Uterus (tissue), 3 donors: ENCODE measurements at regions not wholly inside any gene's neighbourhood (a gene's known extent, or its start where the extent isn't known, plus 50 kb on each side); places are given as distances from the start of the nearest gene placed in this dataset.

Source experiments
- DNase-seq, 2 donors: peaks; one replicate each; pipeline ENCODE4 v3.0.0-alpha.2; 2019 to 2020
- H3K27ac ChIP-seq, 2 donors: fragments of 200-600 bp; sonication (generic); 1 replicate in 1 of 2; 2 replicates in 1 of 2; pipeline ENCODE4 v1.5.1; 2016 to 2018
- H3K27me3 ChIP-seq, 2 donors: fragments of 200-600 bp; sonication (generic); one replicate each; pipeline ENCODE4 v1.5.1; 2018 to 2019; ENCODE audit warnings: control low read depth in 1 of 2
- H3K36me3 ChIP-seq, 2 donors: fragments of 200-600 bp; sonication (generic); one replicate each; pipeline ENCODE4 v1.5.1; 2019; ENCODE audit warnings: control low read depth in 1 of 2
- H3K4me1 ChIP-seq, 2 donors: fragments of 200-600 bp; sonication (generic); one replicate each; pipeline ENCODE4 v1.5.1; 2018 to 2019; ENCODE audit warnings: control low read depth in 1 of 2
- H3K4me3 ChIP-seq, 2 donors: fragments of 200-600 bp; sonication (generic); 1 replicate in 1 of 2; 2 replicates in 1 of 2; pipeline ENCODE4 v1.5.1; 2018 to 2019; ENCODE audit warnings: mild to moderate bottlenecking in 1 of 2
- H3K9me3 ChIP-seq, 2 donors: fragments of 200-600 bp; sonication (generic); one replicate each; pipeline ENCODE4 v1.5.1; 2019; ENCODE audit warnings: control low read depth in 1 of 2
- CTCF ChIP-seq, 4 experiments: fragments of 200-600 bp in 2 of 4; fragments of 450-650 bp in 2 of 4; sonication (generic) in 2 of 4; IDR thresholded peaks; one replicate each; pipeline ENCODE4 v1.5.1; 2016 to 2019; ENCODE audit warnings: antibody characterized with exemption in 4 of 4, mild to moderate bottlenecking in 2 of 4, moderate library complexity in 1 of 4
- POLR2A ChIP-seq, 2 donors: fragments of 450-650 bp; IDR thresholded peaks; one replicate each; pipeline ENCODE4 v1.6.1; 2016; ENCODE audit warnings: antibody characterized with exemption in 2 of 2, mild to moderate bottlenecking in 1 of 2, moderate library complexity in 1 of 2
- intact Hi-C: fragments of 100-400 bp; cut with DNase I; formaldehyde crosslinking; loops from one replicate; pipeline ENCODE4 v1.15.1; 2023; ENCODE audit warnings: low total_unique reads
- donor health status: DM: yes; HTN: yes; CAD: no.

- no peak overlapping the region for H3K27ac ChIP-seq
- TF ChIP-seq POLR2A (IDR thresholded peaks at IDR 0.05) (no peak), CTCF (IDR thresholded peaks at IDR 0.05) (no peak)
These were observed 271.2 kb downstream of the SNX10 start for GRCh38 chr7:26562841-26563240.

GRCh38 chr7:26563406-26563805, 271.7 kb downstream of the SNX10 start:
- Histone ChIP-seq H3K4me1 (no peaks in the 10 kb centered on the region), H3K27me3 (no peaks in the 10 kb centered on the region), H3K36me3 (no peaks in the 10 kb centered on the region), H3K27ac (no peak overlapping the region), H3K9me3 (no peaks in the 10 kb centered on the region), H3K4me3 (no peak overlapping the region)
- intact Hi-C loops, result no loop called here
- TF ChIP-seq CTCF (IDR thresholded peaks at IDR 0.05) (no peak), POLR2A (IDR thresholded peaks at IDR 0.05) (no peak)
- no peak for DNase-seq

More at GRCh38 chr7:26562841-26563240, 271.2 kb downstream of the SNX10 start:
- intact Hi-C loops, result no loop called here
- H3K36me3 ChIP-seq, result no peaks in the 10 kb centered on the region
- H3K9me3 ChIP-seq, result no peaks in the 10 kb centered on the region
- no peak overlapping the region for H3K4me3 ChIP-seq
- no peaks in the 10 kb centered on the region for H3K27me3 ChIP-seq
- no peaks in the 10 kb centered on the region for H3K4me1 ChIP-seq
- no peak for DNase-seq

- no peak for TF ChIP-seq CTCF (IDR thresholded peaks at IDR 0.05)
- TF ChIP-seq POLR2A (IDR thresholded peaks at IDR 0.05), result no peak
- H3K27ac ChIP-seq, result no peak overlapping the region
- DNase-seq, result no peak
- H3K4me3 ChIP-seq, result no peak overlapping the region
- intact Hi-C loops, result no loop called here
- no peaks in the 10 kb centered on the region for H3K9me3 ChIP-seq
- no peaks in the 10 kb centered on the region for H3K36me3 ChIP-seq
- H3K4me1 ChIP-seq, result no peaks in the 10 kb centered on the region
- no peaks in the 10 kb centered on the region for H3K27me3 ChIP-seq
These were observed 275.6 kb downstream of the SNX10 start for GRCh38 chr7:26567266-26567665.

- no peak for DNase-seq
- H3K4me1 ChIP-seq, result no peaks in the 10 kb centered on the region
- no peak overlapping the region for H3K27ac ChIP-seq
- TF ChIP-seq CTCF (IDR thresholded peaks at IDR 0.05) (no peak), POLR2A (IDR thresholded peaks at IDR 0.05) (no peak)
- no peaks in the 10 kb centered on the region for H3K36me3 ChIP-seq
- intact Hi-C loops, result no loop called here
- no peaks in the 10 kb centered on the region for H3K9me3 ChIP-seq
- no peaks in the 10 kb centered on the region for H3K27me3 ChIP-seq
- no peak overlapping the region for H3K4me3 ChIP-seq
These were observed 282.8 kb downstream of the SNX10 start for GRCh38 chr7:26574476-26574875.

GRCh38 chr7:26580064-26580591, 284.3 kb downstream of the SKAP2 start:
- TF ChIP-seq CTCF (IDR thresholded peaks at IDR 0.05) (no peak), POLR2A (IDR thresholded peaks at IDR 0.05) (no peak)
- H3K36me3 ChIP-seq, result no peaks in the 10 kb centered on the region
- no peaks in the 10 kb centered on the region for H3K9me3 ChIP-seq
- H3K27me3 ChIP-seq, result no peaks in the 10 kb centered on the region
- intact Hi-C loops, result no loop called here
- no peak overlapping the region for H3K4me3 ChIP-seq
- no peaks in the 10 kb centered on the region for H3K4me1 ChIP-seq
- DNase-seq, result no peak
- no peak overlapping the region for H3K27ac ChIP-seq
